ENCODE measurements at regions not wholly inside any gene's neighbourhood (a gene's known extent, or its start where the extent isn't known, plus 50 kb on each side); places are given as distances from the start of the nearest gene placed in this dataset.

GRCh38 chr2:172231508-172231907, 128.8 kb upstream of the DLX2 start:
- TF ChIP-seq CTCF (conservative IDR thresholded peaks at IDR 0.05 in 1 of 2, IDR thresholded peaks at IDR 0.05 in 1 of 2; ENCODE audit: low read depth in 1 of 2, low read length in 2 of 2) (no peak), EZH2 (IDR thresholded peaks at IDR 0.05; ENCODE audit: low read length, missing control alignments) (no peak)
